A673 (cell line): ENCODE measurements at regions not wholly inside any gene's neighbourhood (a gene's known extent, or its start where the extent isn't known, plus 50 kb on each side); places are given as distances from the start of the nearest gene placed in this dataset.

Experiments used
- BruUV-seq: library from RNA; stranded (reverse); fragments of 400-500 nt; replicated peaks from 2 replicates; lab custom pipeline; 2021; lab: Mats Ljungman, UMichigan
- CTCF ChIA-PET: fragments of 300-600 bp; sonication (Branson Sonifier 250); formaldehyde crosslinking; loops from one replicate; lab custom pipeline; 2022; ENCODE audit warnings: antibody characterized with exemption; lab: Charles Lee
- POLR2A ChIA-PET: fragments of 300-600 bp; sonication (Branson Sonifier 250); formaldehyde crosslinking; loops from one replicate; lab custom pipeline; 2022; ENCODE audit warnings: antibody characterized with exemption; ENCODE audit not compliant: low non-redundant PET; lab: Charles Lee
- DNase-seq: peaks from one replicate; pipeline ENCODE4 v3.0.0-alpha.2; 2015; ENCODE audit warnings: low spot score
- H3K27ac ChIP-seq: fragments of 200-600 bp; sonication (generic); 2 replicates; pipeline ENCODE4 v1.5.1; 2016; ENCODE audit warnings: mixed run types, low read depth, mild to moderate bottlenecking, mixed read lengths, antibody characterized with exemption, low read length; ENCODE audit not compliant: poor library complexity, severe bottlenecking
- H3K27me3 ChIP-seq: fragments of 200-600 bp; sonication (generic); replicated peaks from 2 replicates; pipeline ENCODE4 v1.6.1; 2017; ENCODE audit warnings: mixed run types, low read depth, mild to moderate bottlenecking, mixed read lengths, antibody characterized with exemption, low read length; ENCODE audit not compliant: insufficient read depth, poor library complexity
- H3K36me3 ChIP-seq: fragments of 200-600 bp; sonication (generic); 2 replicates; pipeline ENCODE4 v1.6.1; 2016; ENCODE audit warnings: mixed run types, mild to moderate bottlenecking, mixed read lengths, antibody characterized with exemption, low read length; ENCODE audit not compliant: insufficient read depth, poor library complexity, severe bottlenecking
- H3K4me1 ChIP-seq: fragments of 200-600 bp; sonication (generic); 2 replicates; pipeline ENCODE4 v1.6.1; 2017; ENCODE audit warnings: mixed run types, mild to moderate bottlenecking, mixed read lengths, antibody characterized with exemption, low read length; ENCODE audit not compliant: insufficient read depth, poor library complexity, severe bottlenecking
- H3K4me3 ChIP-seq: fragments of 200-600 bp; sonication (generic); 2 replicates; pipeline ENCODE4 v1.5.1; 2016; ENCODE audit warnings: low read depth, mixed run types, mild to moderate bottlenecking, mixed read lengths, low read length; ENCODE audit not compliant: poor library complexity, severe bottlenecking
- H3K9me3 ChIP-seq: fragments of 200-600 bp; sonication (generic); 2 replicates; pipeline ENCODE4 v1.6.1; 2016; ENCODE audit warnings: mixed run types, low read depth, mild to moderate bottlenecking, mixed read lengths, antibody characterized with exemption, low read length; ENCODE audit not compliant: poor library complexity, severe bottlenecking
- EZH2 ChIP-seq: fragments of 200-600 bp; sonication (generic); IDR thresholded peaks from 2 replicates; pipeline ENCODE4 v1.6.1; 2017; ENCODE audit warnings: borderline replicate concordance, low read depth, mild to moderate bottlenecking, mixed read lengths, antibody characterized with exemption, low read length; ENCODE audit not compliant: poor library complexity, severe bottlenecking
- intact Hi-C: fragments of 100-400 bp; cut with micrococcal nuclease; formaldehyde crosslinking; loops from one replicate; pipeline ENCODE4 v1.10.0; 2022; ENCODE audit not compliant: unreplicated experiment
- TF ChIP-seq, protein P1 (sequence below): fragments of 300-800, 200-600 bp; sonication (generic); conservative IDR thresholded peaks from 2 replicates; pipeline ENCODE4 v1.5.1; 2017; ENCODE audit warnings: low read depth, mild to moderate bottlenecking, antibody characterized with exemption, low read length, moderate library complexity, mixed read lengths

DNA sequence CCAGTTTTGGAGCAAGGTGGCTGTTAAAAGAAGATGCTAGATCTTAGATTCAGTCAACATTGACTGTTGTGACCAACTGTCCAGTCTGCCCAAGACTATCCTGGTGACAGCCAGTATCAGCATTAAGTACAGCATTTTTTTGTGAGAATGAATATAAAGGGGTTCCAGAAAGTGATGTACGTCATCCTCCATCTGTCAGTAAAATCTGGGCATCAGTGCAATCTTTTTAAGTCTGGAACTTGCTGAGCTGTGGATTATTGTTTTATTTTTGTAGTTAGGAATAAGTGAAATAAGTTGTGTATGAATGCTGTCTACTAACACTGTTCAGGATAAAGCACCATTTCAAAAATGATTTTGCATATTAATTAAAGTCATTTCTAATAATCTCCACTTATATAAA is 1020.0 kb upstream of the GHITM start:
- H3K4me1 ChIP-seq, result no peaks in the 10 kb centered on the region
- ChIA-PET CTCF (no interaction called here), POLR2A (no interaction called here)
- no peaks in the 10 kb centered on the region for H3K36me3 ChIP-seq
- no peak overlapping the region for H3K4me3 ChIP-seq
- DNase-seq, result no peak
- H3K9me3 ChIP-seq, result no peaks in the 10 kb centered on the region
- no peak for TF ChIP-seq EZH2
- TF ChIP-seq, protein P1, sequence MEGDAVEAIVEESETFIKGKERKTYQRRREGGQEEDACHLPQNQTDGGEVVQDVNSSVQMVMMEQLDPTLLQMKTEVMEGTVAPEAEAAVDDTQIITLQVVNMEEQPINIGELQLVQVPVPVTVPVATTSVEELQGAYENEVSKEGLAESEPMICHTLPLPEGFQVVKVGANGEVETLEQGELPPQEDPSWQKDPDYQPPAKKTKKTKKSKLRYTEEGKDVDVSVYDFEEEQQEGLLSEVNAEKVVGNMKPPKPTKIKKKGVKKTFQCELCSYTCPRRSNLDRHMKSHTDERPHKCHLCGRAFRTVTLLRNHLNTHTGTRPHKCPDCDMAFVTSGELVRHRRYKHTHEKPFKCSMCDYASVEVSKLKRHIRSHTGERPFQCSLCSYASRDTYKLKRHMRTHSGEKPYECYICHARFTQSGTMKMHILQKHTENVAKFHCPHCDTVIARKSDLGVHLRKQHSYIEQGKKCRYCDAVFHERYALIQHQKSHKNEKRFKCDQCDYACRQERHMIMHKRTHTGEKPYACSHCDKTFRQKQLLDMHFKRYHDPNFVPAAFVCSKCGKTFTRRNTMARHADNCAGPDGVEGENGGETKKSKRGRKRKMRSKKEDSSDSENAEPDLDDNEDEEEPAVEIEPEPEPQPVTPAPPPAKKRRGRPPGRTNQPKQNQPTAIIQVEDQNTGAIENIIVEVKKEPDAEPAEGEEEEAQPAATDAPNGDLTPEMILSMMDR, result no peak
- no TSS peak for BruUV-seq
- intact Hi-C loops, result no loop called here
- H3K27me3 ChIP-seq, result no peaks in the 10 kb centered on the region
- H3K27ac ChIP-seq, result no peak overlapping the region

DNA sequence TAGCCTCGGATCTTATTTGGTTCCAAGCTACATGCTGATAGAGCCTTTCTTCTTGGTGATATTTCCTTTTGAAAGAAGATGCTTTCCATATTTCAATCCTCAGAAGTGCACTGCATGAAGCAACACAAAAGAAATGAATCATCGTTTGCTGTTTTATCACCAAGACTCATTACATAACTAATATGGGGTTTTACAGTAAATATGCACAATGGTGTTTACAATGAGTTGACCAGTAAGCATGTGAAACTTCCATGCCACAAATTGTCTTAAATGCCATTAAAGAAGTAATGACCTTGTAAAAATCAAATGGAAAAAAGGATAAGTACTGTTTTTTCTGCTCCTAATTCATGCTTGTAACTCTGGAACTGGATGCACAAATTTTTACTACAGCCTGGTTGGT is 1017.0 kb upstream of the GHITM start:
- BruUV-seq, result no TSS peak
- POLR2A ChIA-PET, result no interaction called here
- intact Hi-C loops, result no loop called here
- no peak for DNase-seq
- Histone ChIP-seq H3K27me3 (no peaks in the 10 kb centered on the region), H3K4me1 (no peaks in the 10 kb centered on the region), H3K36me3 (no peaks in the 10 kb centered on the region), H3K9me3 (no peaks in the 10 kb centered on the region), H3K27ac (no peak overlapping the region), H3K4me3 (no peak overlapping the region)
- CTCF ChIA-PET, result no interaction called here
- TF ChIP-seq, protein P1, result no peak
- TF ChIP-seq EZH2, result no peak

DNA sequence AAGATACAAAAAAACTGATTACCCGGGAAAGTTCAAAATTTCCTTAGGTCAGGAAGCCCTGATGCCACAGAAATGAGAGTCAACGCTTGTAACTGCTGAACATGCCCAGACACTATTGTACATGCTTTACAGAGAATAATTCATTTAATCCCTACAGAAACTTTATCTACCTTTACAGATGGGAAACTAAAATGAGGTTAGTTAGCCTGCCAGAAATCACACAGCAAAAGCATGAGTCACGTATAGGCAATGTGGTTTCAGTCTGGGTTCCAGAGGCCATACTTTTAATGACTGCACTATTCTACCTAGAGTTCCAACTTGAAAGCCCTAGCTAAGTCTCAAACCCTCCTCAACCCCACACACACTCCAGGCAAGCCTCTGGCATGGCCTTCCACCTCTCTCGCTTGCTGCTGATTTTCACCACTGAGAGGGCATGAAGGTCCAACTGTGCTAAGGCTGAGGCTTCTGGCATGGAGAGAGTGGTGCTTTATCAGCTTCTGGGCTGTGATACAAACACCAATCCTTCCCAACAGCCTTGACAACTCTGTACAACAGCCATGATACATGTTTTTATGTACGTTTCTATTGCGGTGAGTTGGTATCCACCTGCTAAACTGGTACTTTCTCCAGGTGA is 1011.2 kb upstream of the GHITM start:
- ChIA-PET POLR2A (no interaction called here), CTCF (no interaction called here)
- DNase-seq, result no peak
- Histone ChIP-seq H3K36me3 (no peaks in the 10 kb centered on the region), H3K27ac (no peak overlapping the region), H3K4me1 (no peaks in the 10 kb centered on the region), H3K9me3 (no peaks in the 10 kb centered on the region), H3K4me3 (no peak overlapping the region), H3K27me3 (no peaks in the 10 kb centered on the region)
- intact Hi-C loops, result no loop called here
- no peak for TF ChIP-seq EZH2
- TF ChIP-seq, protein P1, result no peak
- BruUV-seq, result no TSS peak
